ENCODE measurements at regions not wholly inside any gene's neighbourhood (a gene's known extent, or its start where the extent isn't known, plus 50 kb on each side); places are given as distances from the start of the nearest gene placed in this dataset.

DNA sequence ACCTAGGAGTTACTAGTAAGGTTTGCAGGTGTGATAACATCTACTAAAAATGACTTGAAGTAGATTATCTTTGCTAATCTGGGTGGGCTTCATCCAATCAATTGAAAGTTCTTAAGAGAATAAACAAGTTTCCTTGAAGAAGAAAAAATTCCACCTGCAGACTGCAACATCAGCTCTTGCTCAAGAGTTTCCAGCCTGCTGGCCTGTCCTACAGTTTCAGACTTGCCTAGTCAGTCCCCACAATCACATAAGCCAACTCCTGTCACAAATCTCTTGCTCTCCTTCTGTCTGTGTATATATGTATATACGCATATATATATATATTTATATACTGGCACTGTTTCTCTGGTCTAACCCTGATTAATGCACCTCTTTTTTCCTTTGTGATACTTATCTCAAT is 67.3 kb upstream of the ITM2B start:
- TF ChIP-seq POLR2A (IDR thresholded peaks at IDR 0.05; ENCODE audit: low read length) (no peak), GATA1 (IDR thresholded peaks at IDR 0.05; ENCODE audit: low read depth, low read length) (no peak)

Measured in erythroblast (primary cell).